ENCODE measurements at regions not wholly inside any gene's neighbourhood (a gene's known extent, or its start where the extent isn't known, plus 50 kb on each side); places are given as distances from the start of the nearest gene placed in this dataset.

GRCh38 chr3:22594990-22595389 lies 608.1 kb upstream of the UBE2E2 start:
- DNase-seq (ENCODE audit: low read depth, low spot score) (no peak), FAIRE-seq (no peak)
- Histone ChIP-seq H3K4me3 (replicated peaks in 1 of 3; ENCODE audit: insufficient read depth in 1 of 3, low read depth in 1 of 3, low read length in 3 of 3) (no peak overlapping the region), H3K9me1 (replicated peaks; ENCODE audit: control insufficient read depth, extremely low read depth, insufficient read depth, low read length) (no peaks in the 10 kb centered on the region), H3K27me3 (ENCODE audit: control insufficient read depth in 2 of 2, insufficient read depth in 2 of 2, low read length in 2 of 2) (no peaks in the 10 kb centered on the region), H3K36me3 (ENCODE audit: control insufficient read depth in 2 of 2, extremely low read depth in 1 of 2, insufficient read depth in 2 of 2, low read length in 2 of 2) (no peaks in the 10 kb centered on the region), H3K27ac (ENCODE audit: insufficient read depth, low read depth, low read length) (no peak overlapping the region), H2AFZ (ENCODE audit: low read depth, low read length) (no peak overlapping the region), H3K79me2 (ENCODE audit: control insufficient read depth, insufficient read depth, low read length) (no peaks in the 10 kb centered on the region), H3K4me1 (ENCODE audit: control insufficient read depth, extremely low read depth, insufficient read depth, low read length) (no peaks in the 10 kb centered on the region), H3K9me3 (replicated peaks; ENCODE audit: control insufficient read depth, insufficient read depth, low read length) (peaks cover 2% of the 10 kb centered on the region), H3K9ac (replicated peaks; ENCODE audit: extremely low read depth, insufficient read depth, low read length) (no peak overlapping the region), H4K20me1 (replicated peaks; ENCODE audit: control insufficient read depth, extremely low read depth, insufficient read depth, low read length) (no peaks in the 10 kb centered on the region), H3K4me2 (ENCODE audit: insufficient read depth, low read length) (no peak overlapping the region)
- dilution Hi-C loops (cut with MboI; ENCODE audit: extremely low pct_ligation_motif_present, low sequenced_read_pairs) (no loop called here), intact Hi-C loops (cut with micrococcal nuclease) (no loop called here)
- ChIA-PET CTCF (no interaction called here), POLR2A (no interaction called here)
- BruUV-seq (replicated peaks), result no TSS peak
- no peak for TF ChIP-seq MYC (IDR thresholded peaks at IDR 0.05; ENCODE audit: low read depth, low read length)
- TF ChIP-seq GATA2 (IDR thresholded peaks at IDR 0.05; ENCODE audit: insufficient read depth, insufficient read length, low read depth, low read length), result no peak

GRCh38 chr3:22606461-22606860 lies 596.7 kb upstream of the UBE2E2 start:
- no peaks in the 10 kb centered on the region for H3K27me3 ChIP-seq (ENCODE audit: control insufficient read depth in 2 of 2, insufficient read depth in 2 of 2, low read length in 2 of 2)
- ChIA-PET POLR2A (no interaction called here), CTCF (no interaction called here)
- no peaks in the 10 kb centered on the region for H3K9me3 ChIP-seq (replicated peaks; ENCODE audit: control insufficient read depth, insufficient read depth, low read length)
- no peaks in the 10 kb centered on the region for H3K4me1 ChIP-seq (ENCODE audit: control insufficient read depth, extremely low read depth, insufficient read depth, low read length)
- H3K4me3 ChIP-seq (replicated peaks in 1 of 3; ENCODE audit: insufficient read depth in 1 of 3, low read depth in 1 of 3, low read length in 3 of 3), result no peak overlapping the region
- DNase-seq (ENCODE audit: low read depth, low spot score) (no peak), FAIRE-seq (no peak)
- intact Hi-C loops (cut with micrococcal nuclease) (no loop called here), dilution Hi-C loops (cut with MboI; ENCODE audit: extremely low pct_ligation_motif_present, low sequenced_read_pairs) (no loop called here)
- no peak overlapping the region for H2AFZ ChIP-seq (ENCODE audit: low read depth, low read length)
- H4K20me1 ChIP-seq (replicated peaks; ENCODE audit: control insufficient read depth, extremely low read depth, insufficient read depth, low read length), result no peaks in the 10 kb centered on the region
- no peaks in the 10 kb centered on the region for H3K79me2 ChIP-seq (ENCODE audit: control insufficient read depth, insufficient read depth, low read length)
- no peak overlapping the region for H3K4me2 ChIP-seq (ENCODE audit: insufficient read depth, low read length)
- no peak overlapping the region for H3K9ac ChIP-seq (replicated peaks; ENCODE audit: extremely low read depth, insufficient read depth, low read length)
- no TSS peak for BruUV-seq (replicated peaks)
- no peak overlapping the region for H3K27ac ChIP-seq (ENCODE audit: insufficient read depth, low read depth, low read length)
- no peaks in the 10 kb centered on the region for H3K36me3 ChIP-seq (ENCODE audit: control insufficient read depth in 2 of 2, extremely low read depth in 1 of 2, insufficient read depth in 2 of 2, low read length in 2 of 2)
- TF ChIP-seq POLR2AphosphoS5 (IDR thresholded peaks at IDR 0.05; ENCODE audit: insufficient read depth, low read depth, low read length) (no peak), MAX (IDR thresholded peaks at IDR 0.05; ENCODE audit: insufficient read depth, insufficient read length) (no peak), MYC (IDR thresholded peaks at IDR 0.05; ENCODE audit: low read depth, low read length) (no peak), FOS (IDR thresholded peaks at IDR 0.05; ENCODE audit: borderline replicate concordance, insufficient read depth, low read length) (no peak), EZH2 (IDR thresholded peaks at IDR 0.05; ENCODE audit: borderline replicate concordance, low read depth, low read length, severe bottlenecking) (no peak), JUN (IDR thresholded peaks at IDR 0.05; ENCODE audit: borderline replicate concordance, insufficient read depth, insufficient read length, low read depth) (no peak), CTCF (IDR thresholded peaks at IDR 0.05; ENCODE audit: extremely low read depth in 1 of 2, insufficient read depth in 1 of 2, low read depth in 1 of 2, low read length in 2 of 2) (no peak), POLR2A (IDR thresholded peaks at IDR 0.05; ENCODE audit: low read depth, low read length) (no peak), GATA2 (IDR thresholded peaks at IDR 0.05; ENCODE audit: insufficient read depth, insufficient read length, low read depth, low read length) (no peak)
- H3K9me1 ChIP-seq (replicated peaks; ENCODE audit: control insufficient read depth, extremely low read depth, insufficient read depth, low read length), result no peaks in the 10 kb centered on the region

Measured in endothelial cell of umbilical vein (primary cell).